ENCODE measurements at regions not wholly inside any gene's neighbourhood (a gene's known extent, or its start where the extent isn't known, plus 50 kb on each side); places are given as distances from the start of the nearest gene placed in this dataset.

DNA sequence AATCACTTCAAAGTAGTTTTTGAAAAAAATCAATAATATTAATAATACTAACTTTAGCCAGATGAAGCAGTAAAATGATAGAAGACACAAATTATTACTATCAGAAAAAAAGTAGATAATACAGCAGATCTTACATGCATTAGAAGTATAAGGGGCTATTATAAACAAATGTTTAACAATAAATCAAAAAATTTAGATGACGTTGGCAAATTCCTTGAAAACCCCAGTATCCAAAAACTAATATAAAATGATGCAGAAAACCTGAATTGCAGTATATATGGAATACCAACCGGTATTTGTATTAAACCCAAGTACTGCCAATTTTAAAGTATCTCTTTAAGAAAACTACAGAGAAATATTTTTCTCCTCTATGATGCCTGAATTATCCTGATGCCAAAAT, 573.3 kb upstream of the CTNND2 start:
- no peak overlapping the region for H2BK12ac ChIP-seq (ENCODE audit: low read length in 2 of 2)
- no peak overlapping the region for H3K14ac ChIP-seq (ENCODE audit: low read length in 2 of 2)
- no peak overlapping the region for H2BK5ac ChIP-seq (ENCODE audit: low read depth, low read length, poor library complexity, severe bottlenecking)
- no peaks in the 10 kb centered on the region for H3K27me3 ChIP-seq (ENCODE audit: control insufficient read depth in 1 of 2, insufficient read depth in 1 of 2, low read length in 2 of 2)
- no peak overlapping the region for H2BK120ac ChIP-seq (ENCODE audit: low read depth, low read length)
- H3K9ac ChIP-seq (ENCODE audit: low read length) = no peak overlapping the region
- no peaks in the 10 kb centered on the region for H3K9me3 ChIP-seq (ENCODE audit: control insufficient read depth, low read length)
- no peak overlapping the region for H3K4ac ChIP-seq (ENCODE audit: low read depth in 1 of 2, low read length in 2 of 2)
- H3K36me3 ChIP-seq (ENCODE audit: control insufficient read depth in 1 of 2, insufficient read depth in 2 of 2, low read depth in 1 of 2, low read length in 2 of 2) = no peaks in the 10 kb centered on the region
- no peaks in the 10 kb centered on the region for H3K79me1 ChIP-seq (replicated peaks; ENCODE audit: low read length, poor library complexity, severe bottlenecking)
- no peak overlapping the region for H3K4me2 ChIP-seq (ENCODE audit: low read length, poor library complexity, severe bottlenecking)
- no peak overlapping the region for H3K4me3 ChIP-seq (ENCODE audit: insufficient read depth in 1 of 2, low read depth in 1 of 2, low read length in 2 of 2)
- no peak overlapping the region for H4K91ac ChIP-seq (ENCODE audit: low read length)
- no peak overlapping the region for H2AFZ ChIP-seq (ENCODE audit: low read depth, low read length)
- no peaks in the 10 kb centered on the region for H3K4me1 ChIP-seq (ENCODE audit: control insufficient read depth, insufficient read depth, low read depth, low read length)
- H3K27ac ChIP-seq (ENCODE audit: low read length, poor library complexity, severe bottlenecking) = no peak overlapping the region
- DNase-seq = no peak
- no peak overlapping the region for H3K18ac ChIP-seq (ENCODE audit: low read depth in 1 of 2, low read length in 2 of 2)
- no peak overlapping the region for H2AK5ac ChIP-seq (ENCODE audit: low read length, severe bottlenecking)
- no peak overlapping the region for H4K8ac ChIP-seq (ENCODE audit: low read length)
- no peak overlapping the region for H3K23ac ChIP-seq (ENCODE audit: low read length in 2 of 2)
- H2BK15ac ChIP-seq (ENCODE audit: low read depth, poor library complexity, severe bottlenecking) = no peak overlapping the region
- no CpG with 5 or more reads among the region's 2 CpGs for WGBS

DNA sequence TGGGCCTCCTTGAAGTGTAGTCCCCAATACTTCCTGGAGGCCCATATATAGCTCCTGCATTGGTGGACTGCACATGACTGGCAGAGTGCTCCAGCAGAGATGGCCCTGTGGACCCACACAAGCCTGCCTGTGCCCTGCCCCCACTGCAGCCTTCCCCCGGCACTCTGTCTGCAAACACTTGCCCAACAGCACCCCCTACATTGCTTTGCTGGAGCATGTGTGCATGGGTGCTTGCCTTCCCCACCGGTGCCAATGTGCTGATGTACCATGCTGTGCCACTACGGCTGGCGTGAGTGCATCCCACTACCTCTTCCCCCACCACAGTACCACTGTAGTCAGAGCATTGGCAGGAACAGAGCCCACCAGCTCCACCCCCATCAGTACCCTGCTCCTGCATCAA, 563.6 kb upstream of the CTNND2 start:
- Histone ChIP-seq H3K9ac (ENCODE audit: low read length) (no peak overlapping the region), H3K79me1 (replicated peaks; ENCODE audit: low read length, poor library complexity, severe bottlenecking) (no peaks in the 10 kb centered on the region), H2BK120ac (ENCODE audit: low read depth, low read length) (no peak overlapping the region), H4K8ac (ENCODE audit: low read length) (no peak overlapping the region), H3K4me1 (ENCODE audit: control insufficient read depth, insufficient read depth, low read depth, low read length) (no peaks in the 10 kb centered on the region), H3K4me3 (ENCODE audit: insufficient read depth in 1 of 2, low read depth in 1 of 2, low read length in 2 of 2) (no peak overlapping the region), H2BK15ac (ENCODE audit: low read depth, poor library complexity, severe bottlenecking) (no peak overlapping the region), H2AFZ (ENCODE audit: low read depth, low read length) (no peak overlapping the region), H2AK5ac (ENCODE audit: low read length, severe bottlenecking) (no peak overlapping the region), H3K4ac (ENCODE audit: low read depth in 1 of 2, low read length in 2 of 2) (no peak overlapping the region), H3K18ac (ENCODE audit: low read depth in 1 of 2, low read length in 2 of 2) (no peak overlapping the region), H3K27ac (ENCODE audit: low read length, poor library complexity, severe bottlenecking) (no peak overlapping the region), H2BK5ac (ENCODE audit: low read depth, low read length, poor library complexity, severe bottlenecking) (no peak overlapping the region), H3K36me3 (ENCODE audit: control insufficient read depth in 1 of 2, insufficient read depth in 2 of 2, low read depth in 1 of 2, low read length in 2 of 2) (no peaks in the 10 kb centered on the region), H3K27me3 (ENCODE audit: control insufficient read depth in 1 of 2, insufficient read depth in 1 of 2, low read length in 2 of 2) (no peaks in the 10 kb centered on the region), H3K14ac (ENCODE audit: low read length in 2 of 2) (no peak overlapping the region), H2BK12ac (ENCODE audit: low read length in 2 of 2) (no peak overlapping the region), H4K91ac (ENCODE audit: low read length) (no peak overlapping the region), H3K9me3 (ENCODE audit: control insufficient read depth, low read length) (peaks cover 32% of the 10 kb centered on the region), H3K23ac (ENCODE audit: low read length in 2 of 2) (no peak overlapping the region), H3K4me2 (ENCODE audit: low read length, poor library complexity, severe bottlenecking) (no peak overlapping the region)
- DNase-seq = no peak
- 90% methylated on average over 4 of the region's 4 CpGs for WGBS

DNA sequence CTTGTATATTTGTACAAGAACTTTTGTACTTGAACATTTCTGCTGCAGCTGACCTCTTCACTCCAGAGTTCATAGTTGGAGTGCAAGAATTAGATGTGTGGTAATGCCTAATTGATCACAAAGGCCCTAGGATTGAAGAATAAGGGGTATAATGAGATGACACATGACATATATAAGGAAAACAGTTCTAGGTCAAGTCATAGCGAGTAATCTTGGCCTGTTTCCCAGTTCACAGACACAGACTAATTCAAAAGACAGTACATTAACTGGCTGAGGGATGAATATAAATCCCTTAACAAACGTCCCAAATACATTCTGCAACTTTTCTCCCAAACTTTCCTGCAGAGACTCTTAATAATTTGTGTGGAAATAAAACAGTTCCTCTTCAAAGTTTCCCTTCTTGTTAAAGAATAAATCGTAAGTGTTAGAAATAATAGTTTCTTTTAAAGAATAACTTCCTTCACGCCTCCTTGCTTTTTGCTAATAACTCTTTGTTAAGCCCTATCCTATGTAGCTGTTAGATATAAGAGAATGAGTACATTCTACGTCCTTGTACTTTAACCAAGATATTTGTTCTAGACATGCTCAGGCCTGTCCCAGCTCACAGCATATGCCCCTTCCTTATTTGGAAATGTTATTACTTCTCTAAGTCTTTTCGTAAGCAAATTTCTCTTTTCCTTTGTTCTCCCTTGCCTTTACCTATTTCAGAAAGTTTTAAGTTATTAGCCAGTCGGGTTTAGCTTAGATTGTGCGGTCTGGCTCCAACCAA, 556.4 kb upstream of the CTNND2 start:
- no peak overlapping the region for H3K14ac ChIP-seq (ENCODE audit: low read length in 2 of 2)
- peaks cover 14% of the 10 kb centered on the region for H3K9me3 ChIP-seq (ENCODE audit: control insufficient read depth, low read length)
- no peak overlapping the region for H2BK15ac ChIP-seq (ENCODE audit: low read depth, poor library complexity, severe bottlenecking)
- no peak overlapping the region for H3K9ac ChIP-seq (ENCODE audit: low read length)
- no peak for DNase-seq
- no peak overlapping the region for H2BK12ac ChIP-seq (ENCODE audit: low read length in 2 of 2)
- no peak overlapping the region for H2AFZ ChIP-seq (ENCODE audit: low read depth, low read length)
- H2BK5ac ChIP-seq (ENCODE audit: low read depth, low read length, poor library complexity, severe bottlenecking) = no peak overlapping the region
- H3K4ac ChIP-seq (ENCODE audit: low read depth in 1 of 2, low read length in 2 of 2) = no peak overlapping the region
- no peak overlapping the region for H2AK5ac ChIP-seq (ENCODE audit: low read length, severe bottlenecking)
- H2BK120ac ChIP-seq (ENCODE audit: low read depth, low read length) = no peak overlapping the region
- H3K79me1 ChIP-seq (replicated peaks; ENCODE audit: low read length, poor library complexity, severe bottlenecking) = no peaks in the 10 kb centered on the region
- no peaks in the 10 kb centered on the region for H3K4me1 ChIP-seq (ENCODE audit: control insufficient read depth, insufficient read depth, low read depth, low read length)
- WGBS = 86% methylated on average over 5 of the region's 8 CpGs
- H3K36me3 ChIP-seq (ENCODE audit: control insufficient read depth in 1 of 2, insufficient read depth in 2 of 2, low read depth in 1 of 2, low read length in 2 of 2) = no peaks in the 10 kb centered on the region
- H3K27ac ChIP-seq (ENCODE audit: low read length, poor library complexity, severe bottlenecking) = no peak overlapping the region
- H4K91ac ChIP-seq (ENCODE audit: low read length) = no peak overlapping the region
- no peak overlapping the region for H3K4me3 ChIP-seq (ENCODE audit: insufficient read depth in 1 of 2, low read depth in 1 of 2, low read length in 2 of 2)
- H4K8ac ChIP-seq (ENCODE audit: low read length) = no peak overlapping the region
- no peak overlapping the region for H3K18ac ChIP-seq (ENCODE audit: low read depth in 1 of 2, low read length in 2 of 2)
- no peak overlapping the region for H3K23ac ChIP-seq (ENCODE audit: low read length in 2 of 2)
- no peak overlapping the region for H3K4me2 ChIP-seq (ENCODE audit: low read length, poor library complexity, severe bottlenecking)
- no peaks in the 10 kb centered on the region for H3K27me3 ChIP-seq (ENCODE audit: control insufficient read depth in 1 of 2, insufficient read depth in 1 of 2, low read length in 2 of 2)

DNA sequence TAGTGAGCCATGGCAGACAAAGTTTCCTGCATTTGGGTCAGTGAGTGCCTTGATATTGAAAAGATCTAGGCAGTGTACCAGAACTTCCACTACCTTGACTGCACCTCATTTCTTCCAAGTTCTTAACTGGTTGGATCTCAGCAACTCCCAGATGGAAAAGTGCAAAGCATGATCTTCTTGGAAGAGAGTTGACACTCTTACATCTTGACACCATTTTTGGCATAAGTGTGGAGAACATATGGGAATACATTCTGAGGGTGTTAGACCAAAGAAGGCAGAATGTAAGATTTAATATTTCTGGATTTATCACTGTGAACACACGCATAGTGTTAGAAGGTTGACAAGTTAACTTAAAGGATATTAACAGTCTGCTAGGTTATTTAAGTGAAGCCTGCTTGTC, 555.1 kb upstream of the CTNND2 start:
- no peaks in the 10 kb centered on the region for H3K36me3 ChIP-seq (ENCODE audit: control insufficient read depth in 1 of 2, insufficient read depth in 2 of 2, low read depth in 1 of 2, low read length in 2 of 2)
- H3K18ac ChIP-seq (ENCODE audit: low read depth in 1 of 2, low read length in 2 of 2) = no peak overlapping the region
- H3K9me3 ChIP-seq (ENCODE audit: control insufficient read depth, low read length) = peaks cover 14% of the 10 kb centered on the region
- no peak for DNase-seq
- no peaks in the 10 kb centered on the region for H3K79me1 ChIP-seq (replicated peaks; ENCODE audit: low read length, poor library complexity, severe bottlenecking)
- H4K8ac ChIP-seq (ENCODE audit: low read length) = no peak overlapping the region
- no peak overlapping the region for H3K14ac ChIP-seq (ENCODE audit: low read length in 2 of 2)
- no peak overlapping the region for H3K4ac ChIP-seq (ENCODE audit: low read depth in 1 of 2, low read length in 2 of 2)
- H3K4me2 ChIP-seq (ENCODE audit: low read length, poor library complexity, severe bottlenecking) = no peak overlapping the region
- H3K27me3 ChIP-seq (ENCODE audit: control insufficient read depth in 1 of 2, insufficient read depth in 1 of 2, low read length in 2 of 2) = no peaks in the 10 kb centered on the region
- H3K4me1 ChIP-seq (ENCODE audit: control insufficient read depth, insufficient read depth, low read depth, low read length) = no peaks in the 10 kb centered on the region
- 90% methylated on average over 1 of the region's 1 CpG for WGBS
- H2BK15ac ChIP-seq (ENCODE audit: low read depth, poor library complexity, severe bottlenecking) = no peak overlapping the region
- H2BK12ac ChIP-seq (ENCODE audit: low read length in 2 of 2) = no peak overlapping the region
- no peak overlapping the region for H2AFZ ChIP-seq (ENCODE audit: low read depth, low read length)
- H2AK5ac ChIP-seq (ENCODE audit: low read length, severe bottlenecking) = no peak overlapping the region
- H2BK120ac ChIP-seq (ENCODE audit: low read depth, low read length) = no peak overlapping the region
- H4K91ac ChIP-seq (ENCODE audit: low read length) = no peak overlapping the region
- no peak overlapping the region for H3K4me3 ChIP-seq (ENCODE audit: insufficient read depth in 1 of 2, low read depth in 1 of 2, low read length in 2 of 2)
- no peak overlapping the region for H3K27ac ChIP-seq (ENCODE audit: low read length, poor library complexity, severe bottlenecking)
- H3K9ac ChIP-seq (ENCODE audit: low read length) = no peak overlapping the region
- H3K23ac ChIP-seq (ENCODE audit: low read length in 2 of 2) = no peak overlapping the region
- no peak overlapping the region for H2BK5ac ChIP-seq (ENCODE audit: low read depth, low read length, poor library complexity, severe bottlenecking)

All from mesenchymal stem cell (in vitro differentiated cells and primary cell).